ENCODE measurements at regions not wholly inside any gene's neighbourhood (a gene's known extent, or its start where the extent isn't known, plus 50 kb on each side); places are given as distances from the start of the nearest gene placed in this dataset.
A peak's percentile ranks its signal among the peaks of the same experiment; 100 is the strongest.

- no peaks in the 10 kb centered on the region for H3K9me3 ChIP-seq (ENCODE audit: control insufficient read depth in 5 of 5, low read length in 5 of 5)
- H3K4me3 ChIP-seq (ENCODE audit: low read depth in 1 of 5, low read length in 5 of 5): peak overlapping the region in 2 of 5 donors; percentile 17 to 36
- no peak overlapping the region for H3K27ac ChIP-seq (ENCODE audit: low read depth, low read length)
- H3K36me3 ChIP-seq (ENCODE audit: control insufficient read depth in 5 of 5, insufficient read depth in 5 of 5, low read length in 5 of 5): no peaks in the 10 kb centered on the region
- H3K27me3 ChIP-seq (ENCODE audit: control insufficient read depth in 5 of 5, insufficient read depth in 4 of 5, low read length in 5 of 5): peaks cover 10 to 38% (median 31%) of the 10 kb centered on the region in 5 donors
- no peak overlapping the region for H3K9ac ChIP-seq (ENCODE audit: low read length in 5 of 5)
- H3K4me1 ChIP-seq (ENCODE audit: control insufficient read depth in 5 of 5, insufficient read depth in 5 of 5, low read length in 5 of 5): peaks cover 0 to 28% (median 22%) of the 10 kb centered on the region in 5 donors
Observed at GRCh38 chr6:165988757-165989456, 178.7 kb downstream of the TBXT start.

GRCh38 chr6:165988302-165988756 is 179.3 kb downstream of the TBXT start:
- Histone ChIP-seq H3K4me1 (ENCODE audit: control insufficient read depth in 5 of 5, insufficient read depth in 5 of 5, low read length in 5 of 5) (peaks cover 0 to 28% (median 22%) of the 10 kb centered on the region in 5 donors), H3K27me3 (ENCODE audit: control insufficient read depth in 5 of 5, insufficient read depth in 4 of 5, low read length in 5 of 5) (peaks cover 10 to 38% (median 31%) of the 10 kb centered on the region in 5 donors), H3K36me3 (ENCODE audit: control insufficient read depth in 5 of 5, insufficient read depth in 5 of 5, low read length in 5 of 5) (no peaks in the 10 kb centered on the region), H3K9me3 (ENCODE audit: control insufficient read depth in 5 of 5, low read length in 5 of 5) (no peaks in the 10 kb centered on the region), H3K4me3 (ENCODE audit: low read depth in 1 of 5, low read length in 5 of 5) (peak overlapping the region in 3 of 5 donors; percentile 17 to 56 (median 36)), H3K27ac (ENCODE audit: low read depth, low read length) (no peak overlapping the region), H3K9ac (ENCODE audit: low read length in 5 of 5) (no peak overlapping the region)

- H3K36me3 ChIP-seq (ENCODE audit: control insufficient read depth in 5 of 5, insufficient read depth in 5 of 5, low read length in 5 of 5): no peaks in the 10 kb centered on the region
- H3K9me3 ChIP-seq (ENCODE audit: control insufficient read depth in 5 of 5, low read length in 5 of 5): no peaks in the 10 kb centered on the region
- peaks cover 0 to 30% (median 22%) of the 10 kb centered on the region in 5 donors for H3K4me1 ChIP-seq (ENCODE audit: control insufficient read depth in 5 of 5, insufficient read depth in 5 of 5, low read length in 5 of 5)
- H3K4me3 ChIP-seq (ENCODE audit: low read depth in 1 of 5, low read length in 5 of 5): peak overlapping the region; percentile 52 to 72 (median 64)
- peaks cover 10 to 38% (median 31%) of the 10 kb centered on the region in 5 donors for H3K27me3 ChIP-seq (ENCODE audit: control insufficient read depth in 5 of 5, insufficient read depth in 4 of 5, low read length in 5 of 5)
- no peak overlapping the region for H3K27ac ChIP-seq (ENCODE audit: low read depth, low read length)
- no peak overlapping the region for H3K9ac ChIP-seq (ENCODE audit: low read length in 5 of 5)
Observed at GRCh38 chr6:165987483-165988301, 180.0 kb downstream of the TBXT start.

GRCh38 chr6:165986914-165987482 is 180.7 kb downstream of the TBXT start:
- no peaks in the 10 kb centered on the region for H3K36me3 ChIP-seq (ENCODE audit: control insufficient read depth in 5 of 5, insufficient read depth in 5 of 5, low read length in 5 of 5)
- no peak overlapping the region for H3K27ac ChIP-seq (ENCODE audit: low read depth, low read length)
- H3K4me1 ChIP-seq (ENCODE audit: control insufficient read depth in 5 of 5, insufficient read depth in 5 of 5, low read length in 5 of 5): peaks cover 0 to 30% (median 22%) of the 10 kb centered on the region in 5 donors
- H3K9ac ChIP-seq (ENCODE audit: low read length in 5 of 5): no peak overlapping the region
- H3K27me3 ChIP-seq (ENCODE audit: control insufficient read depth in 5 of 5, insufficient read depth in 4 of 5, low read length in 5 of 5): peaks cover 10 to 38% (median 31%) of the 10 kb centered on the region in 5 donors
- no peaks in the 10 kb centered on the region for H3K9me3 ChIP-seq (ENCODE audit: control insufficient read depth in 5 of 5, low read length in 5 of 5)
- H3K4me3 ChIP-seq (ENCODE audit: low read depth in 1 of 5, low read length in 5 of 5): peak overlapping the region; percentile 5 to 72 (median 56)

- Histone ChIP-seq H3K9me3 (ENCODE audit: control insufficient read depth in 5 of 5, low read length in 5 of 5) (no peaks in the 10 kb centered on the region), H3K27me3 (ENCODE audit: control insufficient read depth in 5 of 5, insufficient read depth in 4 of 5, low read length in 5 of 5) (peaks cover 10 to 35% (median 30%) of the 10 kb centered on the region in 5 donors), H3K36me3 (ENCODE audit: control insufficient read depth in 5 of 5, insufficient read depth in 5 of 5, low read length in 5 of 5) (no peaks in the 10 kb centered on the region), H3K9ac (ENCODE audit: low read length in 5 of 5) (no peak overlapping the region), H3K27ac (ENCODE audit: low read depth, low read length) (no peak overlapping the region), H3K4me3 (ENCODE audit: low read depth in 1 of 5, low read length in 5 of 5) (peak overlapping the region; percentile 5 to 64 (median 17)), H3K4me1 (ENCODE audit: control insufficient read depth in 5 of 5, insufficient read depth in 5 of 5, low read length in 5 of 5) (peaks cover 0 to 30% (median 22%) of the 10 kb centered on the region in 5 donors)
Observed at GRCh38 chr6:165986311-165986913, 181.2 kb downstream of the TBXT start.

GRCh38 chr6:165985806-165986299 is 181.8 kb downstream of the TBXT start:
- peaks cover 10 to 35% (median 27%) of the 10 kb centered on the region in 5 donors for H3K27me3 ChIP-seq (ENCODE audit: control insufficient read depth in 5 of 5, insufficient read depth in 4 of 5, low read length in 5 of 5)
- H3K36me3 ChIP-seq (ENCODE audit: control insufficient read depth in 5 of 5, insufficient read depth in 5 of 5, low read length in 5 of 5): no peaks in the 10 kb centered on the region
- H3K9me3 ChIP-seq (ENCODE audit: control insufficient read depth in 5 of 5, low read length in 5 of 5): no peaks in the 10 kb centered on the region
- no peak overlapping the region for H3K9ac ChIP-seq (ENCODE audit: low read length in 5 of 5)
- no peak overlapping the region for H3K4me3 ChIP-seq (ENCODE audit: low read depth in 1 of 5, low read length in 5 of 5)
- no peak overlapping the region for H3K27ac ChIP-seq (ENCODE audit: low read depth, low read length)
- H3K4me1 ChIP-seq (ENCODE audit: control insufficient read depth in 5 of 5, insufficient read depth in 5 of 5, low read length in 5 of 5): peaks cover 0 to 30% (median 22%) of the 10 kb centered on the region in 5 donors

- Histone ChIP-seq H3K27me3 (ENCODE audit: control insufficient read depth in 5 of 5, insufficient read depth in 4 of 5, low read length in 5 of 5) (peaks cover 10 to 35% (median 27%) of the 10 kb centered on the region in 5 donors), H3K9me3 (ENCODE audit: control insufficient read depth in 5 of 5, low read length in 5 of 5) (no peaks in the 10 kb centered on the region), H3K36me3 (ENCODE audit: control insufficient read depth in 5 of 5, insufficient read depth in 5 of 5, low read length in 5 of 5) (no peaks in the 10 kb centered on the region), H3K27ac (ENCODE audit: low read depth, low read length) (no peak overlapping the region), H3K4me3 (ENCODE audit: low read depth in 1 of 5, low read length in 5 of 5) (no peak overlapping the region), H3K9ac (ENCODE audit: low read length in 5 of 5) (no peak overlapping the region), H3K4me1 (ENCODE audit: control insufficient read depth in 5 of 5, insufficient read depth in 5 of 5, low read length in 5 of 5) (peaks cover 0 to 30% (median 22%) of the 10 kb centered on the region in 5 donors)
Observed at GRCh38 chr6:165985281-165985805, 182.3 kb downstream of the TBXT start.

GRCh38 chr6:165984729-165985275 is 182.8 kb downstream of the TBXT start:
- Histone ChIP-seq H3K9ac (ENCODE audit: low read length in 5 of 5) (no peak overlapping the region), H3K9me3 (ENCODE audit: control insufficient read depth in 5 of 5, low read length in 5 of 5) (no peaks in the 10 kb centered on the region), H3K27me3 (ENCODE audit: control insufficient read depth in 5 of 5, insufficient read depth in 4 of 5, low read length in 5 of 5) (peaks cover 10 to 33% (median 27%) of the 10 kb centered on the region in 5 donors), H3K36me3 (ENCODE audit: control insufficient read depth in 5 of 5, insufficient read depth in 5 of 5, low read length in 5 of 5) (no peaks in the 10 kb centered on the region), H3K4me3 (ENCODE audit: low read depth in 1 of 5, low read length in 5 of 5) (no peak overlapping the region), H3K4me1 (ENCODE audit: control insufficient read depth in 5 of 5, insufficient read depth in 5 of 5, low read length in 5 of 5) (peaks cover 0 to 30% (median 22%) of the 10 kb centered on the region in 5 donors), H3K27ac (ENCODE audit: low read depth, low read length) (no peak overlapping the region)
